ENCODE measurements at regions not wholly inside any gene's neighbourhood (a gene's known extent, or its start where the extent isn't known, plus 50 kb on each side); places are given as distances from the start of the nearest gene placed in this dataset.
"Not testable (repeated sequence)": the region's sequence is repeated elsewhere in the genome, so short reads cannot be mapped to it uniquely, and the experiment has no call there.

DNA sequence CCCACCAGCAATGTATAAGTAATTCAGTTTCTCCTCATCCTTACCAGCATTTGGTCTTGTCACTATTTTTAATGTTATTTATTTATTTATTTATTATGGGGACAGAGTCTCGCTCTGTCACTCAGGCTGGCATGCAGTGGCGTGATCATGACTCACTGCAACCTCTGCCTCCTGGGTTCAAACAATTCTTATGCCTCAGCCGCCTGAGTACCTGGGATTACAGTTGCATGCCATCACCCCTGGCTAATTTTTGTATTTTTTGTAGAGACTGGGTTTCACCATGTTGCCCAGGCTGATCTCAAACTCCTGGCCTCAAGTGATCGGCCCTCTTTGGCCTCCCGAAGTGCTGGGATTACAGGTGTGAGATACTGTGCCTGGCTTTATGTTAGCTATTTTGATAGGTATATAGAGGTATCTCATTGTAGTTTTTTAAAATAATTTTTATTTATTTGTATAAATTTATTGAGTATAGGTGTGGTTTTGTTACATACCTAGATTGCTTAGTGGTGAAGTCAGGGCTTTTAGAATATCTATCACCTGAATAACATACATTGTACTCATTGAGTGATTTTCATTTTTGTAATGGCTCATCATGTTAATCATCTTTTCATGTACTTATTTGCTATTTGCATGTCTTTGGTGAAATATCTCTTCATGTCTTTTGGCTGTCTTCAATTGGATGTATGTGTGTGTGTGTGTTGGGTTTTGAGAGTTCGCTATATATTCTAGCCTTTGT is 53.3 kb downstream of the TANC2 start:
- DNase-seq: no peak

DNA sequence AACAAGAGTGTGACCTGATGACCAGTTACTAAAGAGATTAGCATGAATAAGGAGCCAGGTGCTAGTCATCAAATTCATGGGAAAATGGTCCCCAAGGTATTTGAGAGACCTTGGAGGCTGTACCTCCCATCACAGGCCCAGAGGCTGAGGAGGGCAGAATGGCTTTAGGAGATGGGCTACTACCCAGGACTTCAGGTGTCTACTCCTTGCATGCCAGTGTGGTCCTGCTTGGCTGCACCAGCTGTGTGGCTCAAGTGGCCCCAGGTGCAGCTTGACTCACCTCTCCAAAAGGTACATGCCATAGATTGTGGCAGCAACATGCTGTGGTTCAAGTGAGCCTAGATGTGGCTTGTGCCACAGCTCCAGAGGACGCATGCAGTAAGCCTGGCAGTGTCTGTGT is 56.5 kb downstream of the TANC2 start:
- no peak for DNase-seq

DNA sequence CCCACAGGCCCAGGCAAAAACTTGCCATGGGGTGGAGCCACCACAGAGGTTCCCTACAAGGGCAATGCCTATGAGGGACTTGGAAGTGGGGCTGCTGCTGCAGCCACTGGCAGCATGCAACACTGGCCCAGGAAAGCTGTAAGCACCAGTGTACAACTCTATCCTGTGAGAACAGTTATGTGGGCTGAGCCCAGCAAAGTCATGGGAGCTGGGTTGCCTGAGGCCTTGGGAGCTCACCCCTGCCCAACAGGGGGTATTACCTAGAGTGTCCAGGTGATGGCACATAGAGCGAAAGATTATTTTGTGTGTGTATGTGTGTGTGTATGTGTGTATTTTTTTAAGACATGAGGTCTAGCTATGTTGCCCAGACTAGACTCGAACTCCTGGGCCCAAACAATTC is 57.0 kb downstream of the TANC2 start:
- DNase-seq: no peak

DNA sequence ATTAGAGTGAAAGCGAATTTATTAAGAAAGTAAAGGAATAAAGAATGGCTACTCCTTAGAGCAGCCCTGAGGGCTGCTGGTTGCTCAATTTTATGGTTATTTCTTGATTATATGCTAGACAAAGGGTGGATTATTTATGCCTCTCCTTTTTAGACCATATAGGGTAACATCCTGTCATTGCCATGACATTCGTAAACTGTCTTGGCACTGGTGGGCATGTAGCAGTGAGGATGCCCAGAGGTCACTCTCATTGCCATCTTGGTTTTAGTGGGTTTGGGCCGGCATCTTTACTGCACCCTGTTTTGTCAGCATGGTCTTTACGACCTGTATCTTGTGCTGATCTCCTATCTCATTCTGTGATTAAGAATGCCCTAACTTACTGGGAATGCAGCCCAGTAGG is 58.2 kb downstream of the TANC2 start:
- no peak for DNase-seq

DNA sequence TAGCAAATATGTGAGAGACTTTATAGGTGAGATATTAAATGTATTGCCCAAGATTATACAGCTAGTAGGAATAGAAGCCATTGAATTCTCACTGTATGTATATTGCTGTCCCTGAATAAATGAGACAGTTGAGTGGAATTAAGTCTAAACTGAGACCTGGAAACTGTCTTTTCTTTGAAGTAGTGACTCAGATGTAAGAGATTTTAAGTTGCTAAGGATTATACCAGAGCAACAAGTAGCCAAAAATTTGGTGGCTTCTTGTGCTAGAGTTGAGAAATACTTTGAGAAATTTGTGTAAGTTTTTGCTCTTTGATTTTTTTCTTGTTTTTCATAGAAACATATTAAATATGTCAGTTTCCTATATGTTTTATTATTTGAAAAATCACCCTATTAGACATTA is 58.7 kb downstream of the TANC2 start:
- DNase-seq: no peak

DNA sequence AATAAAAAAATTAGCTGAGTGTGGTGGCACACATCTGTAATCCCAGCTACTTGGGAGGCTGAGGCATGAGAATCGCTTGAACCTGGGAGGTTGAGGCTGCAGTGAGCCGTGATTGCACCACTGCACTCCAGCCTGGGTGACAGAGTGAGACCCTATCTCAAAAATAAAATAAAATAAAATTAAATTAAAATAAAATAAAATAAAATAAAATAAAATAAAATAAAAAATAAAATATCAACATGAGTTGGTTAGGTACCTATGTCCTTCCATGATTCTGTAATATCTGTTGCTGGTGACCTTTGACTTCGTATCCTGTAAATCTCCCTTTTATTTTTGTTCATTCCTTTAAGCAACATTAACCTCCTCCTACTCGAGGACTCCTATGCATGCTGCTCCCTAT is 59.6 kb downstream of the TANC2 start:
- DNase-seq: not testable (repeated sequence)

DNA sequence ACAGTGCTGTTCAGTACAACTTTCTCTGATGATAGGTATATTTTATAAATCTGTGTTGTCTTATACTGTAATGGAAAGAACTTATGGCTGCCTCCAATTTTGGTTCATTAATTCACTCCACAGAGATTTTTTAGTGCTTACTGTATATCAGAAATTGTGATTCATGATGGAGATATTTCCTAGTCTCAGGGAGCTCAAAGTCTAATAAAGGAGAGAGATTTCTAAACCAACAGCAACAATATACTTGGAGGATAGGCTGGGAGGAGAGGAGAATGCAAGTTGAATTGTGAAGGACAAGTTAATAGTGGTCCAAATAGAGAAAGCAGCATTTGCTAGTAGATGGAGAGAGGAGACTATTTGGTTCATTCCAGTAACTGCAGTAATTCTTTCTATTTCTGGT is 63.5 kb downstream of the TANC2 start:
- DNase-seq: no peak

DNA sequence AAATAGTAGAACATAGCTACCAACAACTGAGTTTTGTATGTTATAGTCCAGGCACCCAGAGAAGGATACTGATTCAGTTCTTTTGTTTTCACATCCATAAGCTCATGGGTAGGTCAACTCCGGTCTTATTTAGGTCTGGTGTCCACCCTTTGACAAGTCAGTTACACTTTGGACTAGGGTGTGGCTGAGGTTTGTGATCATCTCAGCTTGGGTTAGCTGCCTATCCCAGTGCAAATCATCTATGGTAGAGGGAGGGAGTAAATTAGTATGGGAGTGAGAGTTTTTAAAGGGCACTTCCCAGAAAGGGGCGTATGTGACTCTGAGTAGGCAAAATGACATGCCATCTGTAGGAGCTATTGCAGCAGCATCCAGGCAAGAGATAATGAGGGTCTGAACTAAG is 66.1 kb downstream of the TANC2 start:
- DNase-seq: no peak

DNA sequence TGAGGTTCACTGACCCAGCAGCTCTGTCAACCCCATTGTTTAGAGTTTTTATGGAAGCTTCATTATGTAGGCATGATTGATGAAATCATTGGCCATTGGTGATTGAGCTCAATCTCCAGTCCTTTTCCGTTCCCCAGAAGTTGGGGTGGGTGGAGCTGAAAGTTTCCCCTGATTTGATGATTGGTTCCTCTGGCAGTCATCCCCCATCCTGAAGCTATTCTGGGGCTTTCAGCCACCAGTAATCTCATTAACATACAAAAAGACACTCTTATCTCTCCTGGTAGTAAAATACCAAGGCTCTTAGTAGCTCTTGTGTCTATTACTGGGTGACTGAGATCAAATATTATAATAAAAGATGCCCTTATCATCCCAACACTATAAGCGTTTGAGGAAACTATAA is 67.1 kb downstream of the TANC2 start:
- no peak for DNase-seq

DNA sequence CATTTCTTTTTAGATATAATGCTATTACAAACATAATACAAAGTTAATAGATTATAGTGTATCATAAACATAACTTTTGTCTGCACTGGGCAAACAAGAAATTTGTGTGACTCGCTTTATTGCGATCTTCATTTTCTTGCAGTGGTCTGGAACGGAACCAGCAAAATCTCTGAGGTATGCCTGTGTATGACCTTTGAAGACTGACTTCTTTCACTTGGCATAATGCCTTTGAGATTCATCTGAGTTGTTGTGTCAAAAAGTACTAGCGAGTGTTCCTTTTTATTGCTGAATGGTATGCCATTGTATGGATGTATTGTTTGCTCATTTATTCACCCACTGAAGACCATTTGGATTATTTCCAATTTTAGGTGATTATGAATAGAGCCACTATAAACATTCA is 69.2 kb downstream of the TANC2 start:
- no peak for DNase-seq

DNA sequence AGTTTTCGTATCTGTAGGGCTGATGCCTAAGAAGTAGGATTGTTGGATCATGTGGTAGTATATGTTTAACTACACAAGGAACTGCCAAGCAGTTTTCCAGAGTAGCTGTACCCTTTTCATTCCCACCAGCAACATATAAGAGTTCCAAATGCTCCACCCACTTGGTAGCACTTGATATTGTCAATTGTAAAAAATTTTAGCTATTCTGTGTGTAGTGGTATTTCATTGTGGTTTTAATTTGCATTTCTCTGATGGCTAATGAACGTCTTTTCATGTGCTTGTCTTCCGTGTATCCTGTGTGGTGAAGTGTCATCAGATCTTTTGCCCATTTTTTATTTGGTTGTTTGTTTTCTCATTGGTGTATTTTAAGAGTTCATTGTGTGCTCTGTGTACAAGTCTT is 69.7 kb downstream of the TANC2 start:
- peak; percentile 54 for DNase-seq

DNA sequence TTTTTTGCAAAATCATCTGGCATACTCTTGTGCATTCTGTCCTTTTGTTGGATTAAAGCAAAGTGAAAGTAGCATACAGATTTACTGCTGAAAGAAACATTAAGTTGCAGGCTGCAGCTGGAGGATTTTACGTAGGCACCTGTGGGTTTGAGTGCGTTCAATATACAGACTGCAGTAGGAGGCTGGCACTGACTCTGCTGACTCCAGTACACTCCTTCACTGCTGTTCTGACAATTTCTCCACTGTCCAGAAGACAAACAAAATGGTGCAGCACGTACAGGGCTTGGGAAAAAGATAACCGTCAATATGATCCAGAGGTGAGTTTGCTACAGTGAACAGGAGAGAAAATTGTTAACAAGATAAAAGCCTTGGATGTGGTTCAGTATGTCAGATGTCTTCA is 73.3 kb downstream of the TANC2 start:
- DNase-seq: peak; percentile 39

DNA sequence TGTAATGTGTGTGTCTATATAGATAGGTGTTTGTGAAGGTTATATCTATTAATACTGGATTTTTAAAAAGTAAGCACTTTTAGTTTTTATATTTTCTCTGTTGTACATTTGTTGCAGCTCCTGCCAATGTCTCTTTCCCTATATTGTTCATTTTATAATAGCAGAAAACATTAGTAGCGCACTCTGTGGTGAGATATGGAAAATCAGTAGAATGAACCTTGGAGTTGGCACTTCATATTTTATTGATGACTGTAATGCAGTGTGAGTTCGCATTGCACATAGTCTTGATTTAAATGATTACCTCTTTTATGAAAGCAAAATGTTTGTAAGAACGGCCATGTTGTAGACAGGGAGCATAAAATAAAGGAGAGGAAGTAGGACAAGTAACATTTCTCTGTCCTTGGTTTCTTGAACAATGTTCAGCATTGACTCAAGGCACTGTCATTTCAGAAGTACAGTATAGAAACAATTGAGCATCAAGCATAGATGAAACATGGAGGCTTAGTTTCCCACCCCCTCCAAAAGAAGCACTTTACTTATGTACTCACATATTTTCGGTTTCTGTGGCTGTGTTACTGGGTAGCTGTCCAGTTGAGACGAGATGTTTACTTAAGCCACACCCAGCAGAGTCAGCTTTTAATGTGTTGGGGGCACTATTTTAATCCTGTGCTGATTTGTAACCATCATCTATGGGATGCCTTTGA is 74.0 kb downstream of the TANC2 start:
- peak; percentile 39 for DNase-seq

DNA sequence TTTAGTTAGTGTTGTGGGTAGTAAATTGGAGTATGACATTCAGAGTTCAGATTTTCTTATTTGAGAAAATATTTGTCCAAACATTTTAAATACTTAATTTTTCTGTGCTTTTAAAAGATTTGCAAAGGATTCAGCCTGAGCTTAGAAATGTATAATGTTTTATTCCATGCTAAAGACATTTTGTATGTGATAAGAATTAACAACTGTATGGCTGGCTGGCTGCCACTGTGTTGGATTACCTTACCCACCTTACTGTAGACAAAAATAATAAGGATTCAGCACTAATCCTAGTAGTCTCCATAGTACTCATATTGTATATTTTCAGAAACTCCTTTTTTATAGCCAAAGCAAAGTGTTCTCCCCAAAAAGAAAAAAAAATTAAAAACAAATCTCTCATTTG is 74.8 kb downstream of the TANC2 start:
- no peak for DNase-seq

DNA sequence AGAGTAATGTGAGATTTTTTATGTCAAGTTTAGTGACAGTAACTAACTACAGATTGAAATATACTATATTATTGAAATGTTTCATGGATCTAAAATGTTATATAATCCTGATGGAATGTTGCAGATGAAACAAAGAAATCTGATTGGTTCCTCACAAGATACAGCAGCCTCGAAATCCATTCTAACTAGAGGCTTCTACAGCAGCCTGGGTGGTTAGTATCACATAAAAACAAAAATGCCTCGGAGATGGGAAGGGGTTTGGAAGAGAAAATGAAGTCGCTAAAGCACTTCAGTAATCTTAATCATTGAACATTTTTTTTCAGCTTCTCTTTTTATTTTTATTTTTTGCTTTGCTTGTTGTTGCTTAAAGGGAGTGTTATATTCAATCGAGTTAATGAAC is 75.2 kb downstream of the TANC2 start:
- no peak for DNase-seq

DNA sequence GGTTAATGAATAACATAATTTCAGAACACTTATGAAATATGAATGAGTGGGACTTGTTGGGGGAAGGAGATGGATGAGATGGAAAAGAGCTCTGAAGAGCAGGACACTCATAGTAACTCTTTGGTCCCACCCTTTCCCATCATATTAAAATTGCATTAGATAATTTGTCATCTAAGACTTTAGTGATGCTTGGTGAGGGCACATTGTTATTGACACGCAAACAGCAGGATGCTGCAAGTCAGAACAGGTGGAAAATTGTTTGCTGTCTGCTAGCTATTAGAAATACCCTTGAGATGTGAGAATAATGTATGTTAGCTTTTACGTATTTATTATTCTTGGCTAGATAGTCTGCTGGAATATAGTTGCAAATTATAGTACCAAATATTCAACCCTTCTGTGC is 75.7 kb downstream of the TANC2 start:
- peak; percentile 32 for DNase-seq

DNA sequence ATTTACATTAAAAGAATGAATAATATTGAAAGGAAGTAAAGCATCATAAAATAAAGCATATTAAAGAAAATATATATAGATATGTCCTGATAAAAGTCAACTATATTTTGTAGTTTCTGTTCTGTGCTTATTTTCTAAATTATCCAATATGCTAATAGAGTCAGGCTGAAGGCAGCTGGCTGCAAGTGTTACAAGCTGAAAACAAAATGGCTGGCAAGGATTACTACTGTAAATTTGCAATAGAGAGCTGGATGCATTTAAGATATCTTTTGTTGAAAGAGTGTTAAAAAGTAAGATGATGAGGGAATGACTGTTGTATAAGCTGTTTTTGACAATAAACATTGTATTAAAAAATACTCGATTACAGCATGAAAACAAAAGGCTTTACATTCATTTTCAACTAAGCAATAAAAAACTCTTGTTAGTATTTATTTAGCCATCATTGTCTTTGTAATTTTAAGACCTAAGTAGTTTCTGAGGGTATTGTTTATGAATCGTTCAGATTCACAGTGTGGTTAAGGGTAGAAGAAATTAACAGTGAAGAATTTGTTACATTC is 76.3 kb downstream of the TANC2 start:
- DNase-seq: peak; percentile 24

DNA sequence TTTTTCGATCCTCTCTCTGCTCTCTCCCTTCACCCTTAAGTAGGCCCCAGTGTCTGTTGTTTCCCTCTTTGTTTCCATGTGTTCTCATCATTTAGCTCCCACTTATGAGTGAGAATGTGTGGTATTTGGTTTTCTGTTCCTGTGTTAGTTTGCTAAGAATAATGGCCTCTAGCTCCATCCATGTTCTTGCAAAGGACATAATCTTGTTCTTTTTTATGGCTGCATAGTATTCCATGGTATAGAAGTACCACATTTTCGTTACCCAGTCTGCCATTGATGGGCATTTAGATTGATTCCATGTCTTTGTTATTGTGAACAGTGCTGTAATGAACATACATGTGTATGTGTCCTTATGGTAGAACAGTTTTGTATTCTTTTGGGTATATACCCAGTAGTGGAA is 91.5 kb downstream of the TANC2 start:
- DNase-seq: not testable (repeated sequence)

DNA sequence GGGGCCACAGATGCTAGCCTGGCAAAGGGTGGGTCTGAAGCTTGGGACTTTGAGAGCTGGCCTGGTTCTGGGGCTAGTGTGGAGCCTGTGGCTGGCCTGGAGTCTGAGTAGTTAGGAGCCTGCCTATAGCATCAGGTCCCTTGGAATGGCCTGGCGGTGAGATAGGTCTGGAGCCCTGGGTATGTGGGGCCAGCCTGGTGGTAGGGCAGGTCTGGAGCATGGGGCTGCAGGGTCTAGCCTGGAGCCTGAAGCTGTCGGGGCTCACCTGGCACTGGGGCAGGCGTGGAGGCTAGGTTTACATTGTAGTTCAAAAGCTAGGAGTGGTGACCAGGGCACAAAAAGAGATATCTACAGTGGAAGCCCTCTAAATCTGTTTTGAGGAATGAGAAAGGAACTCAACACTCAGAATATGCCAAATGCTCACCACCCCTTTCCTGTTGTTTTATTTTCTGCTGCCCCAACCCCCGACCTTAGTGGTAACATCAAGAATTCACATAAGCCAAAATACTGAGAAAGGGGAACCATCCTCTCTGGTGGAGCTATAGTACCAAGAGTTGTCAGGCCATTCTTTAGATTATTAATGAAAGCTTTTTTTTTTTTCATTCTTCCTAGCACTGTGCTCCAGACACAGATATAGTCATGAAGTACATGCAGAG is 100.3 kb downstream of the TANC2 start:
- DNase-seq: no peak

DNA sequence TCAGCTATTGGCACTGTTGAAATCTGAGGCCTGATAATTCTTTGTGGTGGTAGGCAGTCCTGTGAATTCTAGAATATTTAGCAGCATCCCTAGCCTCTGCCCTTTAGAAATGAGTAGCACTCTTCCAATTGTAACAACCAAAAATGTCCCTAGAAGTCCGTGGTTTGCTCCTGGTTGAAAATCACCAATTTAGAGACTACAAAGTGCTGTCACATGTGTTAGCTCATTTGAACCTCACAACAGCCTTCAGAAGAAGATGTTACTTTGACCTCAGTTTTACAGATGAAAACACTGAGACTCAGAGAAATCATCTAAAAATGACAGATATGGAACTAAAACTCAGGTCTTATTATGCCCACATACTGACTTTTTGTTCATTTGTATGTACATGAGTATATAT is 103.2 kb downstream of the TANC2 start:
- no peak for DNase-seq

DNA sequence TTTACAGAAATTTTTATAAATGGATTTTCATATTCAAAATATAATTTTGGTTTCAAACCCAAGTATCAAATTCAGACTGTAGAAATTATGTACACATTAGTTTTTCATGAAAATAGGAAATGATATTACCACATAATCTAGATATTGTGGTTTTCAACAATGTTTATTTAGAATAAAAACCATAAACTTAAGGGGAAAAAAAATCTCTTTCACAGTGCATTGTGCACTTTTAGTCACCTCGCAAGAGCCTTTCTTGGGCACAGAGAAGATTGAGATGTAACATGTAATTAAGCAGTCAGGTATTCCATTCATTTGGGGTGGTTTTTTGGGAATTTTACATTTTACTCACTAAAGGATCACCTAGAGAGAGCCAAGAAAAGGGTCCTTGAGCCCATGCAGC is 104.0 kb downstream of the TANC2 start:
- no peak for DNase-seq

DNA sequence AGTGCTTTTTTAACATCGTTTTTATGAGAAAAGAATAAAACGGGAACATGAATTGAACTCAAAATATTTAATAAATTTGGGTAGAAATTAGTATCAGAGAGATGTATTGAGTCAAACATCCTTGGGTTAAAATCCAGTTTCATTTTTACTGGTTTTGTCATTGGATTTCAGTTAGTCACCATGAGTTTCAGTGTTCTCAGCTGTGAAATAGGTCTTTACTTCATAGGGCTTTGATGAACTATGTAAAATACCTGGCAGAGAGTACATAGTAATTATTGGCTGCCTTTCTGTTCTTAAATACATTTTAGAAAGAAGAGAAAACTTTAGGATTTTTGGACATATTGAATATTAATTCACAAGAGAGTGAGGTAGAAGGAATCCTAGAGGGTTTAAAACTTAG is 105.8 kb downstream of the TANC2 start:
- no peak for DNase-seq

DNA sequence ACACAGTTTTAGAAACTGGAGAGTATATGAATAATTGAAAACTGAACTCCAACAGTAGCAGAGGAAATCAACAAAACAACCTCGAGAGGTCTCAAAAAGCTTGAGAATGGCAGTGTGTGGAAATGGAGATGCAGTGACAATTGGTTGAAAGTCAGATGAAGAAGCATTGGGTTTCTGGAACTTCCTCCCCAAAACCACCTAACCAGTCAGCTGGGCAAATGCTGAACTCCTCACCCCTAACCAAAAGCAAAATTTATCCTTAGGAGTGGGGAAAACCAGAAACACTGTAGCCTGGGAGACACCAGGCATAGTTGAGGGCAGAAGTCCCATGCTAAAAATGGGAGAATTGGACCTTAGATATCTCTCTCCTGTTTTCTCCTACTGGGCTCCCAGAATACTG is 109.9 kb downstream of the TANC2 start:
- DNase-seq: no peak

DNA sequence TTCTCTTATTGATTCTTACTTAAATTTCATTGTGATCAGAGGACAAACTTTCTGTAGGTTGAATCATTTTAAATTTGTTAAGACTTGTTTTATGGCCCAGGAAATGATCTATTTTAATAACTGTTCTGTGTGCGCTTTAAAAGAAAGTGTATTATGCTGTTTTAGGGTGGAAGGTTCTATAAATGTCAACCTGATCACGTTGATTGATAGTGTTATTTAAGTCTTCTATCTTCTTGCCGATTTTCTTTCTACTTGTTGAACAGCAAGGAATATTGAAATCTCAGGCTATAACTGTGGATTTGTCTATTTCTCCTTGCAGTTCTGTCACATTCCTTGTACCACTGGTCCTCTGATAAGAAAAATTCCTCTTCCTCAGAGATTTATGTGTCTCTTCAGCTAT is 112.7 kb downstream of the TANC2 start:
- DNase-seq: no peak
